Loucy (cell line): ENCODE measurements at regions not wholly inside any gene's neighbourhood (a gene's known extent, or its start where the extent isn't known, plus 50 kb on each side); places are given as distances from the start of the nearest gene placed in this dataset.
A peak's percentile ranks its signal among the peaks of the same experiment; 100 is the strongest.

Source experiments
- H2AFZ ChIP-seq: fragments of 200-600 bp; sonication (generic); 2 replicates; pipeline ENCODE4 v1.6.0; 2016; ENCODE audit warnings: antibody characterized with exemption, mild to moderate bottlenecking, low read length, moderate library complexity
- H3F3A ChIP-seq: fragments of 200-600 bp; 2 replicates; pipeline ENCODE4 v1.6.0; 2016; ENCODE audit warnings: antibody characterized with exemption, low read depth, mild to moderate bottlenecking
- H3K27me3 ChIP-seq: fragments of 200-600 bp; sonication (generic); 2 replicates; pipeline ENCODE4 v1.6.1; 2014; ENCODE audit warnings: low read length, mild to moderate bottlenecking; ENCODE audit not compliant: insufficient read depth, poor library complexity, severe bottlenecking
- H3K36me3 ChIP-seq: fragments of 200-600 bp; sonication (generic); 2 replicates; pipeline ENCODE4 v1.6.1; 2016; ENCODE audit warnings: low read length; ENCODE audit not compliant: insufficient read depth
- H3K4me1 ChIP-seq: fragments of 200-600 bp; sonication (generic); 2 replicates; pipeline ENCODE4 v1.5.1; 2014; ENCODE audit warnings: low read length, mild to moderate bottlenecking; ENCODE audit not compliant: insufficient read depth, poor library complexity, severe bottlenecking
- H3K4me2 ChIP-seq: fragments of 200-600 bp; sonication (generic); 2 replicates; pipeline ENCODE4 v1.6.0; 2014; ENCODE audit warnings: antibody characterized with exemption, low read length, low read depth, mild to moderate bottlenecking; ENCODE audit not compliant: poor library complexity, severe bottlenecking
- H3K4me3 ChIP-seq: fragments of 200-600 bp; sonication (generic); 2 replicates; pipeline ENCODE4 v1.5.1; 2014; ENCODE audit warnings: low read length, mild to moderate bottlenecking, mixed read lengths; ENCODE audit not compliant: poor library complexity, severe bottlenecking
- H3K79me2 ChIP-seq: fragments of 200-600 bp; sonication (generic); 2 replicates; pipeline ENCODE4 v1.6.1; 2014; ENCODE audit warnings: low read length; ENCODE audit not compliant: insufficient read depth
- H3K9ac ChIP-seq: fragments of 200-600 bp; sonication (generic); 2 replicates; pipeline ENCODE4 v1.6.0; 2014; ENCODE audit warnings: mild to moderate bottlenecking, low read depth, low read length, moderate library complexity; ENCODE audit not compliant: poor library complexity, severe bottlenecking
- H3K9me2 ChIP-seq: fragments of 200-600 bp; sonication (generic); replicated peaks from 2 replicates; pipeline ENCODE4 v1.6.1; 2016; ENCODE audit warnings: low read depth, low read length, mixed read lengths
- H3K9me3 ChIP-seq: fragments of 200-600 bp; sonication (generic); 2 replicates; pipeline ENCODE4 v1.6.1; 2014; ENCODE audit warnings: mild to moderate bottlenecking, antibody characterized with exemption, low read length, low read depth; ENCODE audit not compliant: insufficient read depth
- H4K20me1 ChIP-seq: fragments of 200-600 bp; sonication (generic); 2 replicates; pipeline ENCODE4 v1.6.0; 2014; ENCODE audit warnings: antibody characterized with exemption, low read length, mild to moderate bottlenecking; ENCODE audit not compliant: insufficient read depth, poor library complexity, severe bottlenecking
- EZH2phosphoT487 ChIP-seq: fragments of 200-600 bp; IDR thresholded peaks from 2 replicates; pipeline ENCODE4 v1.6.1; 2018; ENCODE audit warnings: antibody characterized with exemption, mild to moderate bottlenecking, moderate library complexity, borderline replicate concordance
- TF ChIP-seq, protein P1 (sequence below): fragments of 200-600 bp; sonication (generic); conservative IDR thresholded peaks from 2 replicates; pipeline ENCODE4 v1.5.1; 2014; ENCODE audit warnings: mild to moderate bottlenecking, antibody characterized with exemption, low read length

DNA sequence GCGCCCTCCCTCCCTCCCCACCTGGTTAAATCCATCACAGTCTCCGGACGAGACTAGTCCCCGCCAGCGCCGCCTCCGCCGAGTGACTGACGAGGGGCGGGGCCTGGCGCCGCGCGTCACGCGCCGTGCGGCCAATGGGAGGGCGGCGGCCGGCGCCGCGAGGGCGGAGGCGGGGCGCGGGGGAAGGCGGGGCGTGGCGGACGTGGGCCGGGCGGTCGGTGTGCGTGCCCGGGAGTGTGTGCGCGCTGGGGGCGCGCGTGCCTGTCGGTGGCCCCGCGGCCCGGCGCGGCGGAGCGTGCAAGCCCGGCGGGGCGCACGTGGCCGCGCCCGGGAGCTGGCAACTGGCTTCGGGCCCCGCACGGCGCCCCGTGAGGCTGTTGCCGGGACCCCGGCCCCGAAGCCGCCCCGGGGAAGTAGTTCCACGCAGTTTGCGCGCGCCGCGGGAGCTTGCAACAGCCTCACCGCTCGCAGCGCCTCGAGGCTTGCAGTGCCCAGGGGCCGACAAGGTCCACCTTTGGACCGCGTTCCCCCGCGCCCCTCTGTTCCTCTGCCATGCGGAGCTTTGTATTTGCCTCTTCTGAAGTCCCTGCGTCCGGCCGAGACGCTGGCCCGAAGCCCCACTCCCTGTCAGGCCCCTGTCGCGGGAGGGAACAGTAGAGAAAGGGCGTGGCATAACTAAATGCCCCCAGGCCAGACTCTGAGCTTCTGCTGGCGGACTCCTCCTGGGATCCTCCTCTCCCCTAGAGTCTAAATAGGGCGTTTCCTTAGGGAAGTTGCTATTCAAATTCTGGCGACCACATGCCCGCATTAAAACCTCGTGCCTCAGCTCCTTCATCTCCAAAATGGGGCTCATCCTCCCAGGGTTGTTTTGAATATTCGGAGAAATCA lies 400.9 kb downstream of the SHQ1 start:
- peak overlapping the region; percentile 57; the same call in 1 of the 2 replicates for H2AFZ ChIP-seq
- peaks cover 45% of the 10 kb centered on the region for H3K79me2 ChIP-seq
- peak overlapping the region; percentile 53 for H3K4me2 ChIP-seq
- peak overlapping the region; percentile 90 for H3K9ac ChIP-seq
- H3F3A ChIP-seq = no peaks in the 10 kb centered on the region
- peaks cover 44% of the 10 kb centered on the region for H4K20me1 ChIP-seq
- H3K9me2 ChIP-seq = no peaks in the 10 kb centered on the region
- H3K36me3 ChIP-seq = no peaks in the 10 kb centered on the region
- H3K4me1 ChIP-seq = peaks cover 41% of the 10 kb centered on the region
- no peaks in the 10 kb centered on the region for H3K9me3 ChIP-seq
- H3K27me3 ChIP-seq = no peaks in the 10 kb centered on the region
- peak overlapping the region; percentile 99 for H3K4me3 ChIP-seq
- TF ChIP-seq, protein P1, sequence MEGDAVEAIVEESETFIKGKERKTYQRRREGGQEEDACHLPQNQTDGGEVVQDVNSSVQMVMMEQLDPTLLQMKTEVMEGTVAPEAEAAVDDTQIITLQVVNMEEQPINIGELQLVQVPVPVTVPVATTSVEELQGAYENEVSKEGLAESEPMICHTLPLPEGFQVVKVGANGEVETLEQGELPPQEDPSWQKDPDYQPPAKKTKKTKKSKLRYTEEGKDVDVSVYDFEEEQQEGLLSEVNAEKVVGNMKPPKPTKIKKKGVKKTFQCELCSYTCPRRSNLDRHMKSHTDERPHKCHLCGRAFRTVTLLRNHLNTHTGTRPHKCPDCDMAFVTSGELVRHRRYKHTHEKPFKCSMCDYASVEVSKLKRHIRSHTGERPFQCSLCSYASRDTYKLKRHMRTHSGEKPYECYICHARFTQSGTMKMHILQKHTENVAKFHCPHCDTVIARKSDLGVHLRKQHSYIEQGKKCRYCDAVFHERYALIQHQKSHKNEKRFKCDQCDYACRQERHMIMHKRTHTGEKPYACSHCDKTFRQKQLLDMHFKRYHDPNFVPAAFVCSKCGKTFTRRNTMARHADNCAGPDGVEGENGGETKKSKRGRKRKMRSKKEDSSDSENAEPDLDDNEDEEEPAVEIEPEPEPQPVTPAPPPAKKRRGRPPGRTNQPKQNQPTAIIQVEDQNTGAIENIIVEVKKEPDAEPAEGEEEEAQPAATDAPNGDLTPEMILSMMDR = no peak
- TF ChIP-seq EZH2phosphoT487 = no peak

DNA sequence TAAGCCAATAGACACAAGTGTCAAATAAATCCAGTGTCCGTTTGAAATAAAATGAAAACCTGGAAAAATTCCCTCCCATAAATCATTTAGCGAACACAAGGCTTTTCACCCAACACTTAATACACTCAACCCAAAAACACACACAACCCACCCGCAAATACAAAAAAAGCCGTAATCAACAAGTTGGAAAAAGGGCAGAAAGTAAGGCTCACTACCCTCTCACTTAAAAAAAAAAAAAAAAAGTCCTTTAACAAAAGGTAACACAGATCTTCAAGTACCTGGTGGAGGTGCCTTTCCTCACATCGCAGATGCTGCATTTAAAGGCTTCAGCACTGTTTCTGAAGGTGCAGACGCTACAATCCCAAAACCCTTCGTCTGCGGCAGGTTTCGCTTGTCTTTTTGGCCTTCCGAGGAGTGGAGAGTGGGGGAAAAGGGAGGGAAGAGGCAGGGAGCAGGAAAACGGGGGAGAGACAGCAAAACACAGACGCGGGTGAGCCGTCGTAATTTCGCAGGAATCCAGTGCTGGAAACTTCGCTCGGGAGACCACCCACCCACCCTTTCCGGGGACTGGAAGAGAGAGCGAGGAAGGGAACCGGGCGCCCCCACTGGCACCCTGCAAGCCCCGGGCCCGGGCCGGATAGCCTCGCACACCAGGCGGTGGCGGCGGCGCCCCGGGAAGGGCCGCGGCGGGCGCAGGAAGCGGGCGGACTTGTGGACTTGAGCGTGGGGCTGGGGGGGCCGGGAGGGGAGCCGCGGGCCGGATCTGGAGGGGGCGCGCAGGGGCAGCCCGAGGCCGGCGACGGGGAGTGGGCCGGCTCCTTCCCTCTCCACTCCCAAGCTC lies 401.8 kb downstream of the SHQ1 start, which contains the start of gene RYBP:
Gene RYBP (minus strand): TSS at position 404 of the 841 bp plus-strand sequence.
- Histone ChIP-seq H4K20me1 (peaks cover 53% of the 10 kb centered on the region), H3F3A (no peaks in the 10 kb centered on the region), H3K9me2 (no peaks in the 10 kb centered on the region), H3K9me3 (no peaks in the 10 kb centered on the region), H3K79me2 (peaks cover 54% of the 10 kb centered on the region), H2AFZ (peak within 1 kb of the TSS; percentile 57; the same call in 1 of the 2 replicates), H3K27me3 (no peaks in the 10 kb centered on the region), H3K4me2 (peak within 1 kb of the TSS; percentile 90), H3K4me3 (peak within 1 kb of the TSS; percentile 99), H3K36me3 (no peaks in the 10 kb centered on the region), H3K4me1 (peaks cover 50% of the 10 kb centered on the region), H3K9ac (peak within 1 kb of the TSS; percentile 90)
- TF ChIP-seq EZH2phosphoT487 = no peak
- TF ChIP-seq, protein P1 = peak; percentile 26

DNA sequence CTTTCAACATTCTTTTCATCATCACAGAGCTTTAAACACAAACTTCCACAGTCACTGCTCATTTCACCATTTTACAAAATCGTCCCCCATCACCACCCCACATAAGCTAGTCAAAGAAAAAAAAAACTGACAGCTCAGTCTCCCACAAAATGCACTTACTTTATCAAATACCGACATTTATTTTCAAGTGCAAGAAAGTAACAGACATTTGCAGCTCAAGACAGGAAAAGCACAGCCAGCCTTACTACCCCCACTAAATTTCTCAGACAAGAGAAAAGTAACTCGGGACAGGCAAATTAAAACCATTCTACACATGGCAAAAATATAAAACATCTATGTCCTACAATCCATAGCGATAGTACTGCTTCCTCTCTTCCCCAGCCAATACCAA lies 402.4 kb downstream of the SHQ1 start:
- Histone ChIP-seq H3K36me3 (no peaks in the 10 kb centered on the region), H3K4me1 (peaks cover 56% of the 10 kb centered on the region), H3K4me2 (peak overlapping the region; percentile 90), H3K9me2 (no peaks in the 10 kb centered on the region), H3K9me3 (no peaks in the 10 kb centered on the region), H3K4me3 (peak overlapping the region; percentile 99), H2AFZ (no peak overlapping the region), H4K20me1 (peaks cover 59% of the 10 kb centered on the region), H3F3A (no peaks in the 10 kb centered on the region), H3K9ac (peak overlapping the region; percentile 90), H3K79me2 (peaks cover 60% of the 10 kb centered on the region), H3K27me3 (no peaks in the 10 kb centered on the region)
- TF ChIP-seq, protein P1 = no peak
- TF ChIP-seq EZH2phosphoT487 = no peak
